CD4-positive, CD25-positive, alpha-beta regulatory T cell (primary cell): ENCODE measurements at regions not wholly inside any gene's neighbourhood (a gene's known extent, or its start where the extent isn't known, plus 50 kb on each side); places are given as distances from the start of the nearest gene placed in this dataset.

Experiments used
- ATAC-seq, 2 donors: fragments of 150-1000 bp; cut with Tn5 transposase; one replicate each; pipeline ENCODE4 v1.10.0; 2021; ENCODE audit warnings: low read depth in 2 of 2, moderate number of reproducible peaks in 2 of 2, moderate library complexity in 1 of 2
- DNase-seq, 3 donors: peaks; one replicate each; pipeline versions ENCODE4 v3.0.0 to v3.0.0-alpha.2; 2012 to 2022; ENCODE audit warnings: mixed read lengths in 1 of 3
- H3K27ac ChIP-seq: one replicate; pipeline ENCODE4 v1.7.0; 2013; ENCODE audit warnings: mild to moderate bottlenecking, low read length; ENCODE audit not compliant: insufficient read depth, poor library complexity, severe bottlenecking
- H3K27me3 ChIP-seq: one replicate; pipeline ENCODE4 v1.7.0; 2013; ENCODE audit warnings: low read length; ENCODE audit not compliant: control insufficient read depth, insufficient read depth
- H3K36me3 ChIP-seq: one replicate; pipeline ENCODE4 v1.7.0; 2013; ENCODE audit warnings: mild to moderate bottlenecking, low read length, moderate library complexity; ENCODE audit not compliant: control insufficient read depth, insufficient read depth
- H3K4me1 ChIP-seq: 2 replicates; pipeline ENCODE4 v1.7.0; 2013; ENCODE audit warnings: mild to moderate bottlenecking, low read length; ENCODE audit not compliant: insufficient read depth, control insufficient read depth, poor library complexity, severe bottlenecking
- H3K4me3 ChIP-seq: one replicate; pipeline ENCODE4 v1.7.0; 2013; ENCODE audit warnings: low read depth, mild to moderate bottlenecking, low read length, moderate library complexity
- H3K9me3 ChIP-seq, 2 experiments: 1 replicate in 1 of 2; 2 replicates in 1 of 2; pipeline ENCODE4 v1.7.0; 2013; ENCODE audit warnings: low read length in 2 of 2, mild to moderate bottlenecking in 1 of 2, moderate library complexity in 1 of 2; ENCODE audit not compliant: control insufficient read depth in 2 of 2
- H3K27ac Mint-ChIP-seq, 3 donors: one replicate each; pipeline ENCODE4 v1.8.0; 2020 to 2022; ENCODE audit warnings: mild to moderate bottlenecking in 3 of 3, mixed read lengths in 3 of 3, moderate library complexity in 2 of 3
- H3K27me3 Mint-ChIP-seq: one replicate; pipeline ENCODE4 v1.8.0; 2022; ENCODE audit warnings: mild to moderate bottlenecking, mixed read lengths
- H3K36me3 Mint-ChIP-seq: one replicate; pipeline ENCODE4 v1.8.0; 2020; ENCODE audit warnings: mixed read lengths
- H3K4me1 Mint-ChIP-seq, 4 donors: one replicate each; pipeline ENCODE4 v1.8.0; 2020 to 2022; ENCODE audit warnings: mixed read lengths in 4 of 4, mild to moderate bottlenecking in 1 of 4
- H3K4me3 Mint-ChIP-seq, 4 donors: one replicate each; pipeline ENCODE4 v1.8.0; 2020 to 2022; ENCODE audit warnings: mild to moderate bottlenecking in 4 of 4, mixed read lengths in 4 of 4, moderate library complexity in 3 of 4
- H3K9me3 Mint-ChIP-seq, 7 donors: one replicate each; pipeline ENCODE4 v1.8.0; 2020 to 2022; ENCODE audit warnings: mixed read lengths in 7 of 7, mild to moderate bottlenecking in 3 of 7, moderate library complexity in 2 of 7

DNA sequence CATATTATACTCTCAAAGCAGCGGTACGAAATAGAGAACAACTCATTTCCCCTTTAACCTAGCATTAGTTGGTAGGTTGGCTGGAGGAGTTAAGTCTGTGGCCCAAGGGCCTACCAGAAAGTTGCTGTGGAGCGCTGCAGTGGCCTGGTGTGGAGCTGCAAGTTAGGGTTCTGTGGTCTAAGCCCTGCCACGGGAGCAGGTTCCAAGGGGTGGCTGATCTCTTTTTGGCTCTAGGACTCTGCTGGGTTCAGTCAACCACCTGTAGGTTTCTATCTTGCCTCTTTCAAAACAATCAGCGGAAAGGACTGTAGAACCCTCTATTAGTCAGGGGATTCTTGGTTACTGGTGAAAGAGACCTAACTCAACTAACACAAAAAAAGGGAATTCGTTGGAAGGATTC, 54.5 kb upstream of the TULP4 start:
- H3K27ac Mint-ChIP-seq: peak overlapping the region; percentile 1 to 72 (median 52)
- peak overlapping the region in 2 of 4 donors; percentile 45 to 67 for H3K4me3 Mint-ChIP-seq
- H3K36me3 Mint-ChIP-seq: peaks cover 29% of the 10 kb centered on the region
- Histone ChIP-seq H3K27me3 (no peaks in the 10 kb centered on the region), H3K4me3 (no peak overlapping the region), H3K4me1 (peaks cover 36% of the 10 kb centered on the region), H3K9me3 (no peaks in the 10 kb centered on the region), H3K36me3 (no peaks in the 10 kb centered on the region), H3K27ac (no peak overlapping the region)
- ATAC-seq (no peak), DNase-seq (no peak)
- H3K27me3 Mint-ChIP-seq: peaks cover 5% of the 10 kb centered on the region
- peaks cover 0 to 1% (median 0%) of the 10 kb centered on the region in 7 donors for H3K9me3 Mint-ChIP-seq
- H3K4me1 Mint-ChIP-seq: peaks cover 34 to 77% (median 59%) of the 10 kb centered on the region in 4 donors

DNA sequence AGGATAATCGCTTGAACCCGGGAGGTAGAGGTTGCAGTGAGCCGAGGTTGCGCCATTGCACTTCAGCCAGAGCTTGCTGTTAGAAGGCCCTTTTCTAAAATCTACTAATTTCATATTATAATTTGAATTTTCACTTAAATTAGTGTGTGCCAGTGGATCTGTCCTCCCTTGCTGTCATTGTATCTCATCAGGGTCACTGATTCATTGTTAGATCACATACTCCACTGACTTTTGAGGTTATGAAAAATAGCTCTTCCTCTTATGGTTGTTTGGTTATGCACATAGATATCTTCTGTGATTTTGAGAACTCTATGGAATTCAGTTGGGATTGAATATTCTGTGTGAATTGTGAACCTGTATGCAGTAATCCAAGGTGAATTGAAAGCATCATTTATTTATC, 53.1 kb upstream of the TULP4 start:
- H3K9me3 Mint-ChIP-seq: no peaks in the 10 kb centered on the region
- no peak overlapping the region for H3K27ac Mint-ChIP-seq
- Histone ChIP-seq H3K9me3 (no peaks in the 10 kb centered on the region), H3K4me1 (peaks cover 36% of the 10 kb centered on the region), H3K27ac (no peak overlapping the region), H3K4me3 (no peak overlapping the region), H3K36me3 (no peaks in the 10 kb centered on the region), H3K27me3 (no peaks in the 10 kb centered on the region)
- H3K27me3 Mint-ChIP-seq: peaks cover 5% of the 10 kb centered on the region
- H3K4me1 Mint-ChIP-seq: peaks cover 35 to 79% (median 60%) of the 10 kb centered on the region in 4 donors
- H3K36me3 Mint-ChIP-seq: peaks cover 30% of the 10 kb centered on the region
- peak overlapping the region in 1 of 4 donors; percentile 1 for H3K4me3 Mint-ChIP-seq
- ATAC-seq (no peak), DNase-seq (no peak)

DNA sequence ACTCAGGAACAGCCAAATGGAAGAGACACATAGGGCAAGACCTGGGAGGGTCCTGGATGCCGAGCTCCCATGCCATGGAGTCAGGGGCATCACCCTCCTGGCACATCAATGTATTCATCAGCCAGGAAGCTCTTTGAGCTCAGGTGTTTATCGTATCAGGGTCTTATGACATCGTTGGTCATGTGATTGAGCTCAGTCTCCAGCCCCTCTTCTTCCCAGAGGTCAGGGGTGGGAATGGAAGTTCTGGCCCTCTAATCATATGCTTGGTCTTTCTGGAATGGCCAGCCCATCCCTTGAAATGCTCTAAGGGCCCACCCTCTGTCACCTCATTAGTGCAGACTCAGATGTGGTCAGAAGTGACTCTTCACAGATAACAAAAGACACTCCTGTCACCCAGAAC, 52.4 kb upstream of the TULP4 start:
- H3K36me3 ChIP-seq: no peaks in the 10 kb centered on the region
- no peak overlapping the region for H3K27ac ChIP-seq
- H3K36me3 Mint-ChIP-seq: peaks cover 34% of the 10 kb centered on the region
- H3K27me3 Mint-ChIP-seq: peaks cover 5% of the 10 kb centered on the region
- no peak for DNase-seq
- no peaks in the 10 kb centered on the region for H3K9me3 ChIP-seq
- no peaks in the 10 kb centered on the region for H3K9me3 Mint-ChIP-seq
- no peaks in the 10 kb centered on the region for H3K27me3 ChIP-seq
- H3K4me1 ChIP-seq: peaks cover 36% of the 10 kb centered on the region
- no peak for ATAC-seq
- no peak overlapping the region for H3K4me3 Mint-ChIP-seq
- no peak overlapping the region for H3K4me3 ChIP-seq
- no peak overlapping the region for H3K27ac Mint-ChIP-seq
- H3K4me1 Mint-ChIP-seq: peaks cover 36 to 79% (median 63%) of the 10 kb centered on the region in 4 donors

DNA sequence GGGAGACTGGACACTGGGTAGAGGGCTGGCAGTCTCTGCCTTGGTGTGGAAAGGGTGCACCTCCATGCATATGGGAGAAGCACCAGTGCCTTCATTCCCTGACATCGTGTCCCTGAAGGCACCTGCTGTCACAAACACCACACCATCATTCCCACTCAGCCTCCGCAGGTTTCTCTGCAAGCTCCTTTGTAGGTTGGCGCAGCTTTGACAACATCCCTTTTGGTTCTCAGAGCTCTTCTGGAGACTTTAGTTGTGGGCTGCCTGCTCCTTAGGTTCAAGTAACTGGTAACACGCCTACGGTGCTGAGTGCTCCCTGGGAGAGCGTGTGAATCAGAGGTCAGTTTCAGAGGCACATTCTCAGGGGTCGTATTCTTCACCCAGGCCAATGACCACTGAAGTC, 50.2 kb upstream of the TULP4 start:
- DNase-seq: no peak
- H3K4me3 Mint-ChIP-seq: peak overlapping the region in 1 of 4 donors; percentile 18
- Histone ChIP-seq H3K36me3 (no peaks in the 10 kb centered on the region), H3K27ac (no peak overlapping the region), H3K4me1 (peaks cover 14% of the 10 kb centered on the region), H3K9me3 (no peaks in the 10 kb centered on the region), H3K4me3 (no peak overlapping the region), H3K27me3 (no peaks in the 10 kb centered on the region)
- no peaks in the 10 kb centered on the region for H3K27me3 Mint-ChIP-seq
- no peak for ATAC-seq
- H3K4me1 Mint-ChIP-seq: peaks cover 25 to 62% (median 47%) of the 10 kb centered on the region in 4 donors
- H3K9me3 Mint-ChIP-seq: no peaks in the 10 kb centered on the region
- peaks cover 37% of the 10 kb centered on the region for H3K36me3 Mint-ChIP-seq
- H3K27ac Mint-ChIP-seq: peak overlapping the region in 2 of 3 donors; percentile 36 to 49
